GM04503 (cell line): ENCODE measurements at regions not wholly inside any gene's neighbourhood (a gene's known extent, or its start where the extent isn't known, plus 50 kb on each side); places are given as distances from the start of the nearest gene placed in this dataset.
A peak's percentile ranks its signal among the peaks of the same experiment; 100 is the strongest.
"Not testable (repeated sequence)": the region's sequence is repeated elsewhere in the genome, so short reads cannot be mapped to it uniquely, and the experiment has no call there.

ENCODE experiments used
- DNase-seq: peaks from one replicate; pipeline ENCODE4 v3.0.0-alpha.2; 2012; ENCODE audit warnings: low read depth

DNA sequence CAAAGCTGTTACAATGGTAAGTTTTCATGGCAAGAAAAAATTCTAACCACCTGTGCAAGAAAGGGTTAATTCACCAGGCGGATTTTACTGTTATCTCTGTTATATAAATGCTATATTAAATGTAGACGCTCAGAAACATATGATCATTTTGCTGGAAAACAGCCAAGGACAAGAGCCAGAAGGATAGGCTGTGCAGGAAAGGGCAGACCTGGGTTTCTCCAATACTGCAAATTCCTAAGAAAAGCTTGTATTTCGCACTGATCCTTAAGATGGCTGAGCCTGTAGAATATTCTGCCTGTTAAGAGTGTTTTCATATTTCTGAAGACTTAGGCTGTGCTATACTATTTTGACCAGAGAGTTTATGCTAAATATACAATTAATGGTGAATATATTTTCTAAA, 564.1 kb upstream of the KCND2 start:
- no peak for DNase-seq

DNA sequence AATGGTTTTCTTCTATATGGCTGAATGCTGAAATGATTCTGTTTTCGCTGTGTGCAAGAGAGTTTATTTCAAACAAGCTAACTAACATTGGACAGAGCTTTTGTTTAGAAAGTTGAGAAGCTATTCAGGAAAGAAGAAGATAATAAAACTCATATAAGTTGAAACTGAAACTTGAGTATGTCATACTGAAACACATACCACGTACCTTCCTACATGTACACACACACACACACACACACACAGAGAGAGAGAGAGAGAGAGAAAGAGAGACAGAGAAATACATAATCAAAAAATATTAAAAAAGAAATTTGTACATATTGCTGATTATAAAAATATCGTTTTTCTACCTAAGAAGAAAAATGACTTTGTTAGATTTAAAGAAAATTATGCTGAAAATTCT, 561.9 kb upstream of the KCND2 start:
- DNase-seq, result no peak

DNA sequence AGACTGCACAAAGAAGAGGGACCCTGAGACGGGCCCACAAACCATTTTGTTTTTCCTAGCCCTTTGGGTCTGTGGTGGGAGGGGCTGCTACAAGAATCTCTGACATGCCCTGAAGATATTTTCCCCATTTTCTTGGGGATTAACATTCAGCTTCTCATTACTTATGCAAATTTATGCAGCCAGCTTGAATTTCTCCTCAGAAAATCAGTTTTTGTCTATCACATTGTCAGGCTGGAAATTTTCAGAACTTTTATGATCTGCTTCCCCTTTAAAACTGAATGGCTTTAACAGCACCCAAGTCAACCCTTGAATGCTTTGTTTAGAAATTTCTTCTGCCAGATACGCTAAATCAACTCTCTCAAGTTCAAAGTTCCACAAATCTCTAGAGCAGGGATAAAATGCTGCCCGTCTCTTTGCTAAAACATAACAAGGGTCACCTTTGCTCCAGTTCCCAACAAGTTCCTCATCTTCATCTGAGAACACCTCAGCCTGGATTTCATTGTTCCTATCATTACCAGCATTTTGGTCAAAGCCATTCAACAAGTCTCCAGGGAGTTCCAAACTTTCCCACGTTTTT, 560.0 kb upstream of the KCND2 start:
- no peak for DNase-seq

DNA sequence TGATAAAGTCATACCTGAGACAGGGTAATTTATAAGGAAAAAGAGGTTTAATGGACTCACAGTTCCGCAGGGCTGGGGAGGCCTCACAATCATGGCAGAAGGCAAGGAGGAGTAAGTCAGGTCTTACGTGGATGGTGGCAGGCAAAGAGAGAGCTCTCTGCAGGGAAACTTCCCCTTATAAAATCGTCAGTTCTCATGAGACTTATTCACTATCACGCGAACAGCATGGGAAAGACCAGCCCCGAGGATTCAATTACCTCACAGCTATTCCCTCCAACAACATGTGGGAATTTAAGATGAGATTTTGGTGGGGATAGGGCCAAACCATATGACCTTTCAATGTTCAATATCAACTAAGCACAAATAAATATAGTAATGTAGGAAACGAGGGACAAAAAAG, 559.4 kb upstream of the KCND2 start:
- DNase-seq, result no peak

DNA sequence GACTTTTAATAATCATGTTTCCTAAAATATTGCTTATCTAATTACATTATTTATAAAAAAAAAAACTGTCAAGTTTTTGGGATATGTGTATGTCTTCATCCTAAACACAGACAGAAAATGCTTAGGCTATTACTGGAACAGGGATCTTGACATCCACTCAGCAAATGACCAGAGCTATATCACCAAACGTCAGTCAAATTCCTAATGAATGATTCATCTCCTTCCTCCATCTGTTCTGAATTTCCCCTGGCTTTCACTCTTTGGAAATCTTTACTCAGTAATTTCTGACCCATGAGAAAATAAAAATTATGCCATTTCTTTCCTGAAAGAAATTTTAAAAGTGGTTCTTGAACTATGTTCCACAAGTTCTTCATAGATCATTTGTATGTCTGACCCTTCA, 552.4 kb upstream of the KCND2 start:
- DNase-seq, result peak; percentile 0

DNA sequence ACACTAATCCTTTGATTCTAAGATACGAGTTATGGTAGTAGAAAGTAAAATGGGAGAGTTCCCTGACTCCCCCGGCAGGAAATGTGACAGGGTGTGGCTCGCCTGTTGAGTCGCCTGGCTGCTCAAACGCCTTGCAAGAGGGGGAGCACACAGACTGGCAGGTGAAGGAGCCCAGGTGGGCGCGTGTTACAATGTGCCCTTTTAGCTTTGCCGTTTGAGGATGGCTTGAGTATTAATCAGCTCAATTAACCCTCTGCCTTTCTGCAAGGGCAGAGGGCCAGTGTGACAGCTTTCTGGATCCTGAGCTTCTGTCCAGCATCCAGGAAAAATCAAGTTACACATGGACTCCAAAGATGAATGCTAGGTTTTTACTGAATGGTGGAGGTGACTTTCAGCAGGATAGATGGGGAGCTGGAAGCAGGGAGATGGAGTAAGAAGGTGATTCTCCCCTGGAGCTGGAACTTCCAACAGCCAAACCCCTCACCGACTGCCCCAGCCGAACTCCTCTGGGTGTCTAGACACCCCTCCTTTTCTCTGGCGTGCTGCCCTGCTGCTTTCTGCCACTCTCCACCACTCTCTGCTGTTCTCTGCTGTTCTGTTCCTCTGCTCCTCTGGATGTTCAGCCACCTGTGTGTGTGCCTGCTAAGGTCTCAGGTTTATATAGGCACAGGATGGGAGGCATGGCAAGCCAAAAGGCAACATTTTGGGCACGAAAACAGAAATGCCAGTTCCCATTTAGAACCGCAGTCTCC, 548.8 kb upstream of the KCND2 start:
- DNase-seq, result no peak

DNA sequence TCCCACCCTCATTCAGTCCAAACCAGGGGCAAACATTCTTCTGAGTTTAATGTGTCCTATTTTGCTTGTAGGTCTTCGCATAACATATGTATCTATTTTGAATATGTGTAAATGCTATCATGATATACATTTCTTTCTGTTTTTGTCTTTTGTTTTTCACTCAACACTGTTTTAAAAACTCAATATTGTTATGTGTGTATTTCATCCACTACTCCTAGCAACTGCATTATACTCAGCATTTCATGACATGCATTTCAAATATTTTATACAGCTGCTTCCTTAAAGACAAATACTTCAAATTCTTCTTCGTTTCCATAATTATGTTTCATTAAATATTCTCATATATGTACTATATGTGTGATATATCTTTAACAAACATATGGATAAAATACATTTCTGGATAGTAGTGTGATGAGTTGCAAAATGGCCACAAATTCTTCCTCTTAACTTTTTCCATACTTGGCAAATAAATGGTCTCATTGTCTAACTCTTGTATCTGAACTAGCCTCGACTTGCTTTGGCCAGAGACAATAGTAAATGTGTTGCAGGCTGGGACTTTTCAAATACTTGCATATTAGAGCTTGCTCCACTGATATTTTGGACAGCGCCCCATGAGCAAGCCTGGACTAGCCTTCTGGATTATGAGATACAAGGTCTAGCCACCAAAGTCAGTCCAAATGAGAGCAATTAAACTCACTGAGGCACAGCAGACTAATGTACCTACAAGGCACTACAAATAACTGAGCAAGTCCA, 539.7 kb upstream of the KCND2 start:
- DNase-seq, result no peak

DNA sequence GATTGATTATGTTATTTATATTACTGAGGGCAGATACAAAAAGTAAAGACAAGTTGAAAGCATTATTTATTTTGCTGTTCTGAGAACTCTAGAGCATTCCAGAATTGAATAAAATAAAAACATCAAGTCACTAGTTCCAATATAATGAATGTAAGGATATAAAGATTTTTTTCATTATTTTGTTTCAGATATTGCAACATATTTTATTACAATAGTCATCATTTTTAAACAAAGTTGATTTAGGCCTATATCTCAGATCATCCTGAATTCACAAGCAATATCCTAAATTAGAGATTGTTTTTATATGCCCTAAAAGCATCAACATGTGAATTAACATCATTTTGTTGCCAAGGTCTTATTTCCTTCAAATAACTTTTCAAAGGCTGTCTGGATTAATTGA, 535.6 kb upstream of the KCND2 start:
- no peak for DNase-seq

DNA sequence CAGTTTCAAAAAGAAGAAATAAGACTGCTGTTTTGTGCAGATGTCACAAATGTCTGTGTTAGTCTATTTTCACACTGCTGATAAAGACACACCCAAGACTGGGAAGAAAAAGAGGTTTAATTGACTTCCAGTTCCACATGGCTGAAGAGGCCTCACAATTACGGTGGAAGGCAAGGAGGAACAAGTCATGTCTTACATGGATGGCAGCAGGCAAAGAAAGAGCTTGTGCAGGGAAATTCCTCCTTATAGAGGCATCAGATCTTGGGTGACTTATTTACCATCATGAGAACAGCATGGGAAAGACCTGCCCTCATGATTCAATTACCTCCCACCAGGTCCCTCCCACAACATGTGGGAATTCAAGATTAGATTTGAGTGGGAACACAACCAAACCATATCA, 527.7 kb upstream of the KCND2 start:
- not testable (repeated sequence) for DNase-seq

DNA sequence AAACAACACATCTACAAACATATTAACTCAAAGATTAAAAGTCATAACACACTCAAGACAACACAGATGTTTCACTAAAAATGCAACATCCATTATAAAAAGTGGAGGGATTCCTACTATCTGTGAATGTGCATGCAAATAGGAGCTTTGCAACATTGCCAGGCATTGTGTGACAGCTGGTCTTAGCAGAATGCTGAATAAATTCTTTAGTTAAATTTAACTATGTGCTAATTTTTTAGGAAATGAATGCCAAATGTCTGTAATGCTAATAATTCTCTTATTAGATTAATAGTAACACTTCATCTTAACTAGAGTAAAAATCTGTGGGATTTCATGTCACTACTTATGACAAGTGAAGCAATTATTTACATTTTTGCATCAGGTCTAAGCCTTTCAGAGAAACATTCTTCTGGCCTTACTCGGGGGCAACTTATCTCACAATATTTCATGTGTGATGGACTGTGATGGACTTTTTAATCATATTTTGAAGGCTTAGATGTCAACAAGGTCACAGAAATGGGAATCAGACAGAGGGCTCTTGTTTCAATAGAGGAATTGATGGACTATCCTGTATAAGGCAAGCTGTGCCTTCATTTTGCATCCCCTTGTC, 524.6 kb upstream of the KCND2 start:
- DNase-seq, result no peak

DNA sequence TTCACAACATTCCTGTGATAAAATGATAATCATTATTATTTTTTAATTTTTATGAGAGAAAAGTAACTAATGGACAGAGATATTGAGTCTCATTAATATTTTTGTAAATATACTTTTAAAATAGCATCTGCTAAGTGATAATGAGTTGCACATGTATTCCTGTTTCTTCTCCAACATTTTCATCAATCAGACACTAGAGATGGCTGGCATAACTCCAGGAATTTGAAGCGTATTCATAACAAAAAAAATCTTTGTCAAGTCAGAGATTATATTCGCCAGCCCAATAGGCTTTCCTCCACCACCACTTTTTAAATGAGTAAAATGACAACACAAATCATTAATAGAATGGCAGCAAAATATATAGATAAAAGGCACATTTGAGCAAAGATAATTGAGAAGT, 524.0 kb upstream of the KCND2 start:
- DNase-seq, result no peak

DNA sequence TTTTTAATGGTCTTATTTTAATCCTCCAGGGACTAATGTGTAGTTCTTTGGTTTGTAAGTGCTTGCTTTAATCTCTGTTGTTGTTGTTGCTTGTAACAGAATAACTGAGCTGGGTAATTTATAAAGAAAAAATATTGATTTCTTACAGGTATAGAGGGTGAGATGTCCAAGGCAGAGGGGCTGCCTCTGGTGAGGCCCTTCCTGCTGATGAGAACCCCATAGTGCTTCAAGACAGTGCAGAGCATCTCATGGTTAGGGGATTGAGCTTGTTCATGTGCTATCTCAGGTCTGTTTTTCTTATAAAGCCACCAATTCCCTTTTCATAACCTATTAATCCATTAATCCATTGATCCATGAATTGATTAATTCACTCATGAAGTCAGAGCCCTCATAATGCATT, 516.3 kb upstream of the KCND2 start:
- no peak for DNase-seq

DNA sequence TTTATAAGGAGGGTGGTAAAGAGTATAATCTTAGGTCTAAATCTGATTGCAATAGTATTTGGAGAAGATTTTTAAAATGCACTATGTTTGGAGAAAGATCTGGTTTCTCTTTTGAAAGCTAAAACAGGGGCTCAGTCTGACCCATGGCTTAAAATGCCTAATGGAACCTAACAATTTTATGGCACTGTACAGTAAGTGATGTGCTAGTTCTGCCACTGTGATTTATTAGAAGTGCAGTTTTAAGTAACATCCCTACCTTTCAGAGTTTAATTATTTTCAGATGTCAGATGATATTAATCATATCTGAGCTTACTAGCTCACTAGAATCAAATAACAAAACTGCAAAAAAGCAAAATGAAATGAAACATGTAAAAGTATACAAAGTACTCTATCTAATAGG, 514.7 kb upstream of the KCND2 start:
- DNase-seq, result no peak

DNA sequence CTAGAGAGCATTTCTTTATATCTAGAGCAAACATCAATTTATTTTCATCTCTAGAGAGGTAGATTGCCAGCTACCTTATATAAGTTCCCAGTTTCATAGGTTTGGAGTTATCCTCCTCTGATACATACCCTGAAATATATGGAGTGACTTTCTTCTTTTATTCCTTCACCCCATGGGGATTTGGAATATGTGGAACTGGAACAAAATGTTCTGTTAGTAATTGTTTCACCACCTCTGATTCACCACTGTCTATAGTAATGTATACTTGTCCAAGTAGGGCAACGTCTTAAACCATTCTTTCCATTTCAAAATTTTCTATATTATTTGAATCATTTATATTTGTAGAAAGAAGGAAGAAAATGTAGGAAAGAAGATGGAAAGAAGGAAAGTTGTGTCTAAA, 511.2 kb upstream of the KCND2 start:
- DNase-seq, result no peak

DNA sequence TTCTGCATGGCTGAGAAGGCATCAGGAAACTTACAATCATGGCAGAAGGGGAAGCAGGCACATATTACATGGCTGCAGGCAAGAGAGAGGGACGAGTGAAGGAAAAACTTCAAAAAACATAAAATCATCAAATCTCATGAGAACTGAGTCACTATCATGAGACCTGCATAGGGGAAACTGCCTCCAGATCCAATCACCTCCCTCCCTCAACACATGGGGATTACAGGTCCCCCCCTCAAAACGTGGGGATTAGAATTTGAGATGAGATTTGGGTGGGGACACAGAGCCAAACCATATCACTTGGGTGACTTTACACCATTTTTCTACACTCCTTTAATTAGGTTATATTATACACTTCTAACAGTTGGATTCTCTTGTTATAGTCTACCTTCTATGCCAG, 490.7 kb upstream of the KCND2 start:
- DNase-seq, result no peak

DNA sequence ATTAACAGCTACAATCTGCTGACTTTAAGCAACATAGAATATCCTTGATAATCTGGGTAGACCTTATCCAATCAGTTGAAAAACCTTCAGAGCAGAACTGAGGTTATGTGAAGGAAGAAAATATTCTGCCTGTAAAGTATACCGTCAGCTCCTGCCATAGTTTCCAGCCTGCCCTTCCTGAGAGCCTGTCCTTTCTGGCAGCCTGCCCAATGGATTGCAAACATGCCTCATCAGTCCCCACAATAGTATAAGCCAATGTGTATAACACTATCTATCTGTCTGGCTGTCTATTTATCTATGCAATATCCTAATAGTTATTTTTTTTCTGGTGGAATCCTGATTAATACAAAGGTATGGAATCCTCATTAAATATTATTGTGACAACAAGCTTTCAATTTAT, 489.2 kb upstream of the KCND2 start:
- DNase-seq, result no peak

DNA sequence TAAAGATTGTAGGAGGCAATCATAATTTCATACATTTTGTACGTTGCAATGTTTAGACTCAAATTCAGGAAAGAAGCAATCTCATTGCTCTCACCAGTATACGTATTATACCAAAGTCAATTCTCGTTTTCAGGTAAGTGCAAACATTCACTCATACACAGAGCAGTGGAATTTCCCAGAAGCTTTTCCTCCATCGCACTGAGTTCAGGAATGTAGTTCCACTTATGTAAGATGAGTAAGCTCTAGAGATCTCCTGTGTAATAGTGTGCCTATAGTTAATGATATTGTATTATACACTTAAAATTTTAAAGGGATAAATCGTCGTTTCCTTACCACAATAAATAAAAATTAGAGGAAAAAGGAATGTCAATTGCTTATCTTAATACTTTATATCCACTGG, 470.8 kb upstream of the KCND2 start:
- no peak for DNase-seq

DNA sequence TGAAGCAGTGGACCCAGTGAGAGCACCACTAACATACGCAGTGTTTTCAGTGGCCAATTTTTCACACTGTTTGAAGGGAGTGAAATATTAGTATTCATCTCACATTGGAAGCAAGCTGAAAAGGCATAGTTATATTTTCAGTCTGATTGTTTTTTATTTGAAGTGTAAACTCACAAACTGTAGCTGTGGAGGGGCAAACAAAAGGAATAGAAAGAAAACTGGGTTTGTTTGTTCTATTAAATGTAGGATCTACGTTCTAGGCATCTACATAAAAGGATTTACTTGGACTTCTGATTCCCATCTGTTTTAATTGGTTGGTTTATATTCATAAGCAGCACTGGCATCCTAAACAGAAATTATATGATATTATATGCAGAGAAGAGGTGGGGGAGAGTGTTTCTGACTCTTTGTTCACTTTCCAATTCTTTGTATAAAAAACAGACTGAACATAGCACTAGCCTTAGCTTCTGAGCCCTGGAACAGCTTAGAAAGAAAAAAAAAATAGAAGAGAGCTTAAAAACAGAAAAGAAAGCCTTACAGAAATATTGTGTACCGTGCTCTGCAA, 447.8 kb upstream of the KCND2 start:
- DNase-seq, result no peak

DNA sequence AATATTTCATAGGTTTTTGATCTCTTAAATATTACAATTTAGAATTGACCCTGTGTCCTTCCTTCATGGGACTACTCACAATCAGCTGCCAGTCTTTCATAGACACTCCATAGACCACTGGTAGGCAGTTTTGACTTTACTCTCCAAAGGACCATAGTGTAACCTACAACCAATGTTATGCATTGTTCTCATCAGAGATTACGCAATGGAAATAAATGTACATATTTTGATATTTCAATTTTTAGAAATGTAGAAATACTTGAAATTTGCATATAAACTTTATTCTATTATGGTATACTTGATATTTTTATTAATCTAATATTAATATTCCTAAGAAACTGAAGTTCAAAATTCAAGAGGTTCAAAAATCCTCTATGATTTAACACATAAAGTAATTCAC, 446.4 kb upstream of the KCND2 start:
- DNase-seq, result no peak

DNA sequence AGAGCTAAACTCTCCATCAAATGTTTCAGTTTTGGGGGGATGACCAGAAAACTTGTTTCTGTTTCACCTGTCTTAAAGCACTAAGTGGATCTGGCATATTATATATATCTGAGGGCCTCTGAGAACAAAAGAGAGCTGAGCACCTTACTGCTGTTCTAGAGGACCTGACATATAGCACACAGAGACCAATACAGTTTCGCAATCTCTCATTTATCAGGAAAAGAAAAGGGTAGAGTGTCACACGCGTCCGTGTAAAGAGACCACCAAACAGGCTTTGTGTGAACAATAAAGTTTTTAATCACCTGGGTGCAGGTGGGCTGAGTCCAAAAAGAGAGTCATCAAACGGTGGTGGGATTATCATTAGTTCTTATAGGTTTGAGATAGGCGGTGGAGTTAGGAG, 434.5 kb upstream of the KCND2 start:
- DNase-seq, result no peak

DNA sequence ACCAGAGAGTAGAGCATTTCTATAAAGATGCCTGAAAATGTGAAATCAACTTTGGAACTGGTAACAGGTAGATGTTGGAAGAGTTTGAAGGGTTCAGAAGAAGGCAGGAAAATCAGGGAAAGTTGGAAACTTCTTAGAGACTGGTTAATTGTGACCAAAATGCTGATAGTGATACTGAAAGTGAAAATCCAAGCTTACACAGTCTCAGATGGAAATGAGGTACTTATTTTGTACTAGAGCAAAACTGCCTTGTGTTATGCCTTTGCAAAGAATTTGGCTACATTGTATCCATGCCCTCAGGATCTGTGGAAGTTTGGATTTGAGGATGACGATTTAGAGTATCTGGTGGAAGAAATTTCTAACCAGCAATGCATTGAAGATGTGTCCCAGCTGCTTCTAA, 430.6 kb upstream of the KCND2 start:
- no peak for DNase-seq

DNA sequence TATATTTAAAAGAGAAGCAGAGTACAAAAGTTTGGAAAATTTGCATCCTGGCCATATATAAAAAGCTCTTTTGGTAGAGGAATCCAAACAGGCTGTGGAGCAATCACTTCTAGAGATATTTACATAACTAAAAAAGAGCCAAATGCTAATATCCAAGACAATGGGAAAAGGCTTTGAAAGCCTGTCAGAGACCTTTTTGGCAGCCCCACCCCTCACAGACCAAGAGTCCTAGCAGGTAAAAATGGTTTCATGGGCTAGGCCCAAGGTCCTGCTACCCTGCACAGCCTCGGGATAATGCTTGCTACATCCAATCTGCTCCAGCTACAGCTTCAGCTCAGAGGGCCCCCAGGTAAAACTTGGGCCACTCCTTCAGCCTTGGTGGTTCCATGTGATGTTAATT, 430.2 kb upstream of the KCND2 start:
- DNase-seq, result no peak

DNA sequence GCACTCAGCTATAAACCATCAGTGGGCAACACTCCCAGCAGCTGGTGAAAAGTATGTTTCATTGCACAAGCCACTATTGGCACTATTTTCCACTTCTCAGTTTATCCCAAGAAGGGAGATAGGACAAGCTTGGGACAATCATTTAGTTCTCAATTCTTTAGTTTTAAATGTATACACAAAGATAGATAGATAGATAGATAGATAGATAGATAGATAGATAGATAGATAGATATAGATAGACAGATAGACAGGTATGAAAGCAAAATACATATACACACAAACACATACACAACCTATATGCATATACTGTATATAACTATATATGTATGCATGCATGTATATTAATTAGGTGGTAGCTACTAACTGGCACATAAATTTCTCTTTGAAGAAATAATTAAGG, 411.6 kb upstream of the KCND2 start:
- no peak for DNase-seq
